ENCODE measurements at regions not wholly inside any gene's neighbourhood (a gene's known extent, or its start where the extent isn't known, plus 50 kb on each side); places are given as distances from the start of the nearest gene placed in this dataset.
A peak's percentile ranks its signal among the peaks of the same experiment; 100 is the strongest.

- peaks cover 30% of the 10 kb centered on the region for H3K4me1 ChIP-seq (replicated peaks; ENCODE audit: insufficient read depth)
- TF ChIP-seq EZH2 (IDR thresholded peaks at IDR 0.05; ENCODE audit: low read depth) (no peak), CTCF (conservative IDR thresholded peaks at IDR 0.05) (no peak)
- H4K20me1 ChIP-seq (ENCODE audit: insufficient read depth) = no peaks in the 10 kb centered on the region
- peak overlapping the region; percentile 72 for H3K4me2 ChIP-seq
- H3K36me3 ChIP-seq (ENCODE audit: low read depth) = no peaks in the 10 kb centered on the region
- POLR2A ChIA-PET (ENCODE audit: unreplicated experiment) = interaction anchor here (0.6 kb wide), 1 partner anchor 58 kb away, joined by 4 read pairs; no protein-coding TSS in a partner anchor
- no TSS peak for BruUV-seq (replicated peaks)
- no peaks in the 10 kb centered on the region for H3K27me3 ChIP-seq (ENCODE audit: insufficient read depth, low read depth)
- no peaks in the 10 kb centered on the region for H3K9me2 ChIP-seq (ENCODE audit: insufficient read depth)
- intact Hi-C loops (cut with micrococcal nuclease; ENCODE audit: unreplicated experiment) = no loop called here
- no peak overlapping the region for H2AFZ ChIP-seq
- H3K27ac ChIP-seq = peak overlapping the region; percentile 90
- no peak for DNase-seq
- H3K4me3 ChIP-seq = no peak overlapping the region
- H3F3A ChIP-seq (ENCODE audit: insufficient read depth, low read depth) = peaks cover 25% of the 10 kb centered on the region
- H3K79me2 ChIP-seq (ENCODE audit: low read depth) = no peaks in the 10 kb centered on the region
- CTCF ChIA-PET = no interaction called here
- H3K9me3 ChIP-seq (ENCODE audit: insufficient read depth, low read depth) = 0 out of 2 replicates have a peak, but pooled peaks cover 3% of the 10 kb centered on the region
Measured at GRCh38 chr9:38228331-38229103, 159.5 kb upstream of the SHB start.

GRCh38 chr9:38227656-38228055, 158.6 kb upstream of the SHB start:
- H3K27ac ChIP-seq = peak overlapping the region; percentile 90
- peak overlapping the region; percentile 72 for H3K4me2 ChIP-seq
- H3K9me3 ChIP-seq (ENCODE audit: insufficient read depth, low read depth) = 0 out of 2 replicates have a peak, but pooled peaks cover 3% of the 10 kb centered on the region
- no peaks in the 10 kb centered on the region for H4K20me1 ChIP-seq (ENCODE audit: insufficient read depth)
- H3K4me3 ChIP-seq = peak overlapping the region; percentile 24; the same call in 1 of the 2 replicates
- H3K4me1 ChIP-seq (replicated peaks; ENCODE audit: insufficient read depth) = peaks cover 30% of the 10 kb centered on the region
- H3K27me3 ChIP-seq (ENCODE audit: insufficient read depth, low read depth) = no peaks in the 10 kb centered on the region
- ChIA-PET CTCF (no interaction called here), POLR2A (ENCODE audit: unreplicated experiment) (interaction anchor here (0.6 kb wide), 1 partner anchor 57 kb away, joined by 4 read pairs; no protein-coding TSS in a partner anchor)
- H3K79me2 ChIP-seq (ENCODE audit: low read depth) = no peaks in the 10 kb centered on the region
- peaks cover 25% of the 10 kb centered on the region for H3F3A ChIP-seq (ENCODE audit: insufficient read depth, low read depth)
- no TSS peak for BruUV-seq (replicated peaks)
- peak in 1 of 2 experiments; percentile 14 for DNase-seq
- H2AFZ ChIP-seq = 0 out of 2 replicates have a peak overlapping the region, but pooled peaks have one; percentile 27
- H3K36me3 ChIP-seq (ENCODE audit: low read depth) = no peaks in the 10 kb centered on the region
- intact Hi-C loops (cut with micrococcal nuclease; ENCODE audit: unreplicated experiment) = loop anchor here (1.0 to 2.0 kb wide), 8 partner anchors 35 to 314 kb away; partner anchors contain the start of gene SHB
- H3K9me2 ChIP-seq (ENCODE audit: insufficient read depth) = no peaks in the 10 kb centered on the region
- TF ChIP-seq EZH2 (IDR thresholded peaks at IDR 0.05; ENCODE audit: low read depth) (no peak), CTCF (conservative IDR thresholded peaks at IDR 0.05) (no peak)

- CTCF ChIA-PET = no interaction called here
- no peak overlapping the region for H2AFZ ChIP-seq
- intact Hi-C loops (cut with micrococcal nuclease; ENCODE audit: unreplicated experiment) = loop anchor here (1.0 to 2.0 kb wide), 8 partner anchors 36 to 314 kb away; partner anchors contain the start of gene SHB
- peak overlapping the region; percentile 24; the same call in 1 of the 2 replicates for H3K4me3 ChIP-seq
- H3F3A ChIP-seq (ENCODE audit: insufficient read depth, low read depth) = peaks cover 25% of the 10 kb centered on the region
- DNase-seq = peak; percentile 92 to 96
- H3K27ac ChIP-seq = peak overlapping the region; percentile 90
- H3K79me2 ChIP-seq (ENCODE audit: low read depth) = no peaks in the 10 kb centered on the region
- POLR2A ChIA-PET (ENCODE audit: unreplicated experiment) = interaction anchor here (0.6 to 0.7 kb wide), 3 partner anchors 56 to 746 kb away, joined by 3 to 7 read pairs (median 3); no protein-coding TSS in a partner anchor
- no TSS peak for BruUV-seq (replicated peaks)
- peaks cover 30% of the 10 kb centered on the region for H3K4me1 ChIP-seq (replicated peaks; ENCODE audit: insufficient read depth)
- no peaks in the 10 kb centered on the region for H4K20me1 ChIP-seq (ENCODE audit: insufficient read depth)
- H3K36me3 ChIP-seq (ENCODE audit: low read depth) = no peaks in the 10 kb centered on the region
- peak overlapping the region; percentile 72 for H3K4me2 ChIP-seq
- H3K9me3 ChIP-seq (ENCODE audit: insufficient read depth, low read depth) = 0 out of 2 replicates have a peak, but pooled peaks cover 3% of the 10 kb centered on the region
- no peaks in the 10 kb centered on the region for H3K27me3 ChIP-seq (ENCODE audit: insufficient read depth, low read depth)
- H3K9me2 ChIP-seq (ENCODE audit: insufficient read depth) = no peaks in the 10 kb centered on the region
- TF ChIP-seq CTCF (conservative IDR thresholded peaks at IDR 0.05) = no peak
Measured at GRCh38 chr9:38227061-38227540, 158.1 kb upstream of the SHB start.
